Smooth muscle cell (in vitro differentiated cells): ENCODE measurements at regions not wholly inside any gene's neighbourhood (a gene's known extent, or its start where the extent isn't known, plus 50 kb on each side); places are given as distances from the start of the nearest gene placed in this dataset.

ENCODE experiments used
- DNase-seq: peaks from one replicate; lab custom pipeline; 2025; ENCODE audit not compliant: unreplicated experiment; lab: John Stamatoyannopoulos, UW
- H2AFZ ChIP-seq: fragments of 200-600 bp; sonication (generic); 2 replicates; pipeline ENCODE4 v1.6.0; 2016; ENCODE audit warnings: antibody characterized with exemption, low read depth, mild to moderate bottlenecking
- H3F3A ChIP-seq: fragments of 200-600 bp; sonication (generic); 2 replicates; pipeline ENCODE4 v1.6.0; 2017; ENCODE audit warnings: antibody characterized with exemption, low read depth
- H3K27ac ChIP-seq: fragments of 200-600 bp; sonication (generic); 2 replicates; pipeline ENCODE4 v1.5.1; 2016; ENCODE audit warnings: low read depth, mild to moderate bottlenecking
- H3K27me3 ChIP-seq: fragments of 200-600 bp; sonication (generic); 2 replicates; pipeline ENCODE4 v1.6.1; 2016; ENCODE audit warnings: low read depth, mild to moderate bottlenecking
- H3K36me3 ChIP-seq: fragments of 200-600 bp; sonication (generic); 2 replicates; pipeline ENCODE4 v1.5.1; 2016; ENCODE audit warnings: low read depth
- H3K4me1 ChIP-seq: fragments of 200-600 bp; sonication (generic); 2 replicates; pipeline ENCODE4 v1.5.1; 2016; ENCODE audit warnings: low read depth
- H3K4me2 ChIP-seq: fragments of 200-600 bp; sonication (generic); 2 replicates; pipeline ENCODE4 v1.6.0; 2016; ENCODE audit warnings: mild to moderate bottlenecking
- H3K4me3 ChIP-seq: fragments of 200-600 bp; sonication (generic); 2 replicates; pipeline ENCODE4 v1.5.1; 2016; ENCODE audit warnings: mild to moderate bottlenecking
- H3K79me2 ChIP-seq: fragments of 200-600 bp; sonication (generic); 2 replicates; pipeline ENCODE4 v1.6.0; 2016; ENCODE audit warnings: low read depth, mild to moderate bottlenecking
- H3K9ac ChIP-seq: fragments of 200-600 bp; sonication (generic); 2 replicates; pipeline ENCODE4 v1.6.0; 2016; ENCODE audit warnings: low read depth
- H3K9me3 ChIP-seq: fragments of 200-600 bp; sonication (generic); replicated peaks from 2 replicates; pipeline ENCODE4 v1.5.1; 2016; ENCODE audit warnings: low read depth
- H4K20me1 ChIP-seq: fragments of 200-600 bp; sonication (generic); 2 replicates; pipeline ENCODE4 v1.6.0; 2016; ENCODE audit warnings: low read depth
- WGBS: methylation state at CpG from one replicate; pipeline ENCODE4 v1.1.7; 2016; ENCODE audit warnings: low lambda C conversion rate; 5-methylcytosine and 5-hydroxymethylcytosine counted together
- TF ChIP-seq, protein P1 (sequence below): fragments of 200-600 bp; sonication (generic); IDR thresholded peaks from 2 replicates; pipeline ENCODE4 v1.5.1; 2017; ENCODE audit warnings: borderline replicate concordance, mild to moderate bottlenecking, antibody characterized with exemption; ENCODE audit not compliant: insufficient read depth, poor library complexity, severe bottlenecking

DNA sequence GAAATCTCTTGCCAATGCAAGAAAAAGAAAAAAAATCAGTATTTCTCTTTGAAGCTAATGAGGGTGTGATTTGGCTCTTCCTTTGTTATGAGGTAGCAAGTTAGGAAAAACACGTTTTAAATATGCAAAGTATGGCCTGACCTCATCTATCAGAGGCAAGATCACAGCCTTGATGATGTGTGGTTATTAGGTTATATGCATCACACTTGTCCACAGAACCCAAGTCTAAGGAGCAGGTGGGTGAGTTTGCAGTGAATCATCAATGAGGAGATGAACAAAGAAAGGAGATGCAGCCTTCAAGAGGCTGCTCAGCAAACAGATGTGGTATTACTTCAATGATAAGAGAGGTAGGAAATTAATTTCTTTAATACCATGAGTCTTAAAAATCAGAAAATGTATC lies 594.8 kb upstream of the CDH5 start:
- 7% methylated on average over 1 of the region's 1 CpG for WGBS
- no peak for DNase-seq
- Histone ChIP-seq H3F3A (peaks cover 4% of the 10 kb centered on the region), H2AFZ (no peak overlapping the region), H3K4me3 (no peak overlapping the region), H3K27me3 (no peaks in the 10 kb centered on the region), H3K79me2 (no peaks in the 10 kb centered on the region), H3K4me2 (no peak overlapping the region), H3K36me3 (no peaks in the 10 kb centered on the region), H3K9me3 (no peaks in the 10 kb centered on the region), H4K20me1 (no peaks in the 10 kb centered on the region), H3K4me1 (peaks cover 12% of the 10 kb centered on the region), H3K27ac (no peak overlapping the region), H3K9ac (no peak overlapping the region)
- TF ChIP-seq, protein P1, sequence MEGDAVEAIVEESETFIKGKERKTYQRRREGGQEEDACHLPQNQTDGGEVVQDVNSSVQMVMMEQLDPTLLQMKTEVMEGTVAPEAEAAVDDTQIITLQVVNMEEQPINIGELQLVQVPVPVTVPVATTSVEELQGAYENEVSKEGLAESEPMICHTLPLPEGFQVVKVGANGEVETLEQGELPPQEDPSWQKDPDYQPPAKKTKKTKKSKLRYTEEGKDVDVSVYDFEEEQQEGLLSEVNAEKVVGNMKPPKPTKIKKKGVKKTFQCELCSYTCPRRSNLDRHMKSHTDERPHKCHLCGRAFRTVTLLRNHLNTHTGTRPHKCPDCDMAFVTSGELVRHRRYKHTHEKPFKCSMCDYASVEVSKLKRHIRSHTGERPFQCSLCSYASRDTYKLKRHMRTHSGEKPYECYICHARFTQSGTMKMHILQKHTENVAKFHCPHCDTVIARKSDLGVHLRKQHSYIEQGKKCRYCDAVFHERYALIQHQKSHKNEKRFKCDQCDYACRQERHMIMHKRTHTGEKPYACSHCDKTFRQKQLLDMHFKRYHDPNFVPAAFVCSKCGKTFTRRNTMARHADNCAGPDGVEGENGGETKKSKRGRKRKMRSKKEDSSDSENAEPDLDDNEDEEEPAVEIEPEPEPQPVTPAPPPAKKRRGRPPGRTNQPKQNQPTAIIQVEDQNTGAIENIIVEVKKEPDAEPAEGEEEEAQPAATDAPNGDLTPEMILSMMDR, result no peak

DNA sequence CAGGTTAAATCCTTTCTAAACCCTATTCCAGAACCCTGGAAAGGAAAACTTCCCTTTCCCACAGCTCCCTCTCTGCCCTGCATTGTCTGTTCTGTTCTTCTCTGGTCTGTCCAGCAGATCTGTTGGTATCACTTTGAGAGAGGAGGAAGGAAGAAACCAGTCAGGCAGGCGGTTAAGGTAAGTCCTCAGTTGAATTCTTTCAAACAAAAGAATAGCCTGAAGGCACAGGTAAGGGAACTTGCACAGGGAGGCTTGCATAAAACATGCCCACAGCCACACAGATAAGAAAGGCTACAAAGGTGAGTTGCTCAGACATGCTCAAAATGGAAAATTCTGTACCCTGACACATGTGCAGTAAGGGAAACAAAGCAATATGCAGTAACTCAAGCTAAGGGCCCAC lies 595.7 kb upstream of the CDH5 start:
- Histone ChIP-seq H3K27me3 (no peaks in the 10 kb centered on the region), H2AFZ (no peak overlapping the region), H3K9ac (no peak overlapping the region), H3K9me3 (no peaks in the 10 kb centered on the region), H3K79me2 (no peaks in the 10 kb centered on the region), H3K36me3 (no peaks in the 10 kb centered on the region), H3K4me2 (no peak overlapping the region), H3K4me3 (no peak overlapping the region), H3K4me1 (peaks cover 12% of the 10 kb centered on the region), H4K20me1 (no peaks in the 10 kb centered on the region), H3K27ac (no peak overlapping the region), H3F3A (peaks cover 4% of the 10 kb centered on the region)
- 86% methylated on average over 1 of the region's 1 CpG for WGBS
- DNase-seq, result no peak
- TF ChIP-seq, protein P1, result no peak

DNA sequence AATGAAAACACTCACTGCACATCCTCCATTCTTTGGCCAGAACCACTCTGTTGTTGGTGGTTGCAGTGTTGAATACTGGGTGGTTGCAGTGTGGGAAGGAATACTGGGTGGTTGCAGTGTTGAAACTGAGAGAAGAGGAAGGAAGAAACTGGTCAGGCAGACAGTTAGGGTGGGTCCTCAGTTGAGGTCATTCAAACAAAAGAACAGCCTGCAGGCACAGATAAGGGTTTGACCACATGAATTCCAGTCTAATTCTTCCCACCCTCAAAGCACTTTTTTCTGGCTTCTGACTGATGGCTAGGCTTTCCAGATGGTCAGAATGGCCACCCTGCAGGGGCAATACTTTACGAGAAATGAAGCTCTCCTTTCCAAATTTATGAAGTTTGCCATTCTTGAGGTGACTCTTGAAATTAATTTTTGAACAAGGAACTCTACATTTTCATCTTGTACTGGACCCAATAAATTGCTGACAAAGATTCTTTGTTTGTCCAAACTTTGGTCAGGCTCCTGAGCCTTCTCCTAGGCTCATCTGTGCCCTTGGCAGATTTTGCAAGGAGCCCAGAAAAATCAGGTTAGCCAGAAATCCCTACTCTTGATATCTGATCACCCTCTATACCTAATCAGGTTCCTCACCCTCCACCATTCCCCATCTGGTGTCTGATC lies 596.6 kb upstream of the CDH5 start:
- Histone ChIP-seq H3K79me2 (no peaks in the 10 kb centered on the region), H3K4me2 (peak overlapping the region; percentile 8), H3K4me3 (no peak overlapping the region), H2AFZ (no peak overlapping the region), H4K20me1 (no peaks in the 10 kb centered on the region), H3K27ac (no peak overlapping the region), H3K4me1 (peaks cover 12% of the 10 kb centered on the region), H3K9me3 (no peaks in the 10 kb centered on the region), H3K9ac (no peak overlapping the region), H3K36me3 (no peaks in the 10 kb centered on the region), H3K27me3 (no peaks in the 10 kb centered on the region), H3F3A (peaks cover 4% of the 10 kb centered on the region)
- TF ChIP-seq, protein P1, result no peak
- no peak for DNase-seq
- whole genome bisulfite sequencing, result 71% methylated on average over 1 of the region's 1 CpG

DNA sequence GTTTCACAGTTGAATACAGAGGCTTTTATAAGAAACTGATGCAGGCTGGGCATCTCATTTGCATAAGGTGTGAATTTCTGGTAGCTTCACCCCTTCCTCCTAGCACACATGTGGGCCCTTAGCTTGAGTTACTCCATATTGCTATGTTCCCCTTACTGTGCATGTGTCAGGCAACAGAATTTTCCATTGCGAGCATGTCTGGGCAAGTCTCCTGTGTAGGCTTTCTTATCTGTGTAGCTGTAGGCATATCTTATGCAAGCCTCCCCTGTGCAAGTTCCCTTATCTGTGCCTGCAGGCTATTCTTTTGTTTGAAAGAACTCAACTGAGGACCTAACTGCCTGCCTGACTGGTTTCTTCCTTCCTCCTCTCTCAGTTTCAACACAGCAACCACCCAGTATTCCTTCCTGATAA lies 597.4 kb upstream of the CDH5 start:
- Histone ChIP-seq H3K36me3 (no peaks in the 10 kb centered on the region), H3K27ac (no peak overlapping the region), H3K4me1 (peaks cover 12% of the 10 kb centered on the region), H4K20me1 (no peaks in the 10 kb centered on the region), H3K4me3 (no peak overlapping the region), H3K4me2 (peak overlapping the region; percentile 8), H3K27me3 (no peaks in the 10 kb centered on the region), H3K79me2 (no peaks in the 10 kb centered on the region), H3F3A (peaks cover 4% of the 10 kb centered on the region), H2AFZ (no peak overlapping the region), H3K9me3 (no peaks in the 10 kb centered on the region), H3K9ac (no peak overlapping the region)
- 59% methylated on average over 1 of the region's 1 CpG for WGBS
- TF ChIP-seq, protein P1, result no peak
- no peak for DNase-seq
